ENCODE measurements at regions not wholly inside any gene's neighbourhood (a gene's known extent, or its start where the extent isn't known, plus 50 kb on each side); places are given as distances from the start of the nearest gene placed in this dataset.

GRCh38 chr6:82032444-82032843 lies 215.1 kb downstream of the IBTK start:
- TF ChIP-seq CTCF (IDR thresholded peaks at IDR 0.05; ENCODE audit: insufficient read depth, low read length) (no peak), POLR2AphosphoS5 (IDR thresholded peaks at IDR 0.05; ENCODE audit: low read depth) (no peak), GABPA (IDR thresholded peaks at IDR 0.05; ENCODE audit: low read depth) (no peak)

Data from HL-60 (cell line).